Upper lobe of left lung (tissue), 4 donors: ENCODE measurements at regions not wholly inside any gene's neighbourhood (a gene's known extent, or its start where the extent isn't known, plus 50 kb on each side); places are given as distances from the start of the nearest gene placed in this dataset.

Experiments used
- EP300 ChIP-seq, 4 donors: sonication (generic); formaldehyde crosslinking; IDR thresholded peaks; one replicate each; pipeline ENCODE4 v1.5.1; 2017; ENCODE audit warnings: antibody characterized with exemption in 4 of 4, control low read depth in 2 of 4
- POLR2AphosphoS5 ChIP-seq, 2 donors: sonication (generic); formaldehyde crosslinking; IDR thresholded peaks; one replicate each; pipeline ENCODE4 v1.5.1; 2017; ENCODE audit warnings: antibody characterized with exemption in 2 of 2
- TF ChIP-seq, protein P1 (sequence below), 6 experiments: fragments of 450-650 bp in 4 of 6; fragments of 200-600 bp in 2 of 6; sonication (generic) in 2 of 6; IDR thresholded peaks; one replicate each; pipeline ENCODE4 v1.5.1; 2016 to 2019; ENCODE audit warnings: antibody characterized with exemption in 6 of 6

DNA sequence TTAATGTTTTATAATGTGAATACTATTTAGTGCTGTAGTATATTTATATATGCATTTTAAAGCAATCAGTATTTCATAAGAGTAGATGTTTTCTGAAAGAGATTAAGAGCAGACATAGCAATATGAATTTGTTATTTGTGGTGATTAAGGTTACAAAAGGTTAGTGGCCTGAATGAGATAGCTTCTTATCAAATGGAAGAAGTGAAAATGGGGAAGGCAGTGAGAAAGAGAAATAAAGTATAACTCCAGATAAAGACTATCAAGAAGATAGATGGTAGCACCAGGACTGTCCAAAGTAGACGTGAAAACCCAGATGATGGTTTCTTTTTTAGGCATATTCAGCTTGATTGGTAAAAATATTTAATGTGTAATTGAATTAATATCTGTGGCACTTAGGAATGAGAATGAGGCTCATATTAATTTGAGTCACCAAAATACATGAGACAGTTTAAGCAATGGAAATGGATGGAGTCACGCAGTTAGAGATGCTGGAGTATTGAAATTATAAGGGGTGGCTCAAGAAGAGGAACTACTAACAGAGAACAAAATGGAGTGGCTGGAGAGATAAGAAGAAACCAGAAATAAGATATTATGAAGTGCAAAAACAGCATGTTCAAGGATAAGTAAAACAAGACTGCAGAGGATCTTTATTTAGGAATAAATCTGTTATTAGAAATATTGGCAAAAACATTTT, 288.0 kb upstream of the SEMA3C start:
- TF ChIP-seq, protein P1, sequence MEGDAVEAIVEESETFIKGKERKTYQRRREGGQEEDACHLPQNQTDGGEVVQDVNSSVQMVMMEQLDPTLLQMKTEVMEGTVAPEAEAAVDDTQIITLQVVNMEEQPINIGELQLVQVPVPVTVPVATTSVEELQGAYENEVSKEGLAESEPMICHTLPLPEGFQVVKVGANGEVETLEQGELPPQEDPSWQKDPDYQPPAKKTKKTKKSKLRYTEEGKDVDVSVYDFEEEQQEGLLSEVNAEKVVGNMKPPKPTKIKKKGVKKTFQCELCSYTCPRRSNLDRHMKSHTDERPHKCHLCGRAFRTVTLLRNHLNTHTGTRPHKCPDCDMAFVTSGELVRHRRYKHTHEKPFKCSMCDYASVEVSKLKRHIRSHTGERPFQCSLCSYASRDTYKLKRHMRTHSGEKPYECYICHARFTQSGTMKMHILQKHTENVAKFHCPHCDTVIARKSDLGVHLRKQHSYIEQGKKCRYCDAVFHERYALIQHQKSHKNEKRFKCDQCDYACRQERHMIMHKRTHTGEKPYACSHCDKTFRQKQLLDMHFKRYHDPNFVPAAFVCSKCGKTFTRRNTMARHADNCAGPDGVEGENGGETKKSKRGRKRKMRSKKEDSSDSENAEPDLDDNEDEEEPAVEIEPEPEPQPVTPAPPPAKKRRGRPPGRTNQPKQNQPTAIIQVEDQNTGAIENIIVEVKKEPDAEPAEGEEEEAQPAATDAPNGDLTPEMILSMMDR (IDR thresholded peaks at IDR 0.05): no peak
- no peak for TF ChIP-seq EP300 (IDR thresholded peaks at IDR 0.05)
- no peak for TF ChIP-seq POLR2AphosphoS5 (IDR thresholded peaks at IDR 0.05)
